ENCODE measurements at regions not wholly inside any gene's neighbourhood (a gene's known extent, or its start where the extent isn't known, plus 50 kb on each side); places are given as distances from the start of the nearest gene placed in this dataset.

DNA sequence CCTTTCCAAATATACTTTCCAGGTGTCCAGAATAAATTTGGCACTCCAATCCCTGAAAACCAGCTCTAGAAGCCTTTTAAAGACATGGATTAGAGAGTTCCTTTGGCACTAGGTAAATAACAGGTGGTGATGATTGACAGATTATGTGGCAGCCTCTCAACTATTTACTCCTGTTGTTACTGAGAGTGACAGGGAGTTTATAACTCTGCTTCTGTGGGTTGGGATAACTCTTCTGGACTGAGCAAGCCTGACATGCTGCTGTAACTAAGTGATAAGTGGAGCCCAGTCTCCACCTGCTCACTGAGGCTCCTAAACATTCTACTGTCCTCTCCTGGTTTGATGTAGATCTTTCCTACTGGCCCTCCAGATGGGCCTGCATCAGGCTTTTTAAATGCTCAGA is 693.2 kb upstream of the FTMT start:
- no peaks in the 10 kb centered on the region for H3K27me3 ChIP-seq
- H3K27ac ChIP-seq = no peak overlapping the region
- no peak for TF ChIP-seq EP300 (IDR thresholded peaks at IDR 0.05)
- TF ChIP-seq, protein P1, sequence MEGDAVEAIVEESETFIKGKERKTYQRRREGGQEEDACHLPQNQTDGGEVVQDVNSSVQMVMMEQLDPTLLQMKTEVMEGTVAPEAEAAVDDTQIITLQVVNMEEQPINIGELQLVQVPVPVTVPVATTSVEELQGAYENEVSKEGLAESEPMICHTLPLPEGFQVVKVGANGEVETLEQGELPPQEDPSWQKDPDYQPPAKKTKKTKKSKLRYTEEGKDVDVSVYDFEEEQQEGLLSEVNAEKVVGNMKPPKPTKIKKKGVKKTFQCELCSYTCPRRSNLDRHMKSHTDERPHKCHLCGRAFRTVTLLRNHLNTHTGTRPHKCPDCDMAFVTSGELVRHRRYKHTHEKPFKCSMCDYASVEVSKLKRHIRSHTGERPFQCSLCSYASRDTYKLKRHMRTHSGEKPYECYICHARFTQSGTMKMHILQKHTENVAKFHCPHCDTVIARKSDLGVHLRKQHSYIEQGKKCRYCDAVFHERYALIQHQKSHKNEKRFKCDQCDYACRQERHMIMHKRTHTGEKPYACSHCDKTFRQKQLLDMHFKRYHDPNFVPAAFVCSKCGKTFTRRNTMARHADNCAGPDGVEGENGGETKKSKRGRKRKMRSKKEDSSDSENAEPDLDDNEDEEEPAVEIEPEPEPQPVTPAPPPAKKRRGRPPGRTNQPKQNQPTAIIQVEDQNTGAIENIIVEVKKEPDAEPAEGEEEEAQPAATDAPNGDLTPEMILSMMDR (IDR thresholded peaks at IDR 0.05) = no peak
- no peak for TF ChIP-seq POLR2A (IDR thresholded peaks at IDR 0.05)
- no peak for TF ChIP-seq POLR2AphosphoS5 (IDR thresholded peaks at IDR 0.05)
- DNase-seq = no peak
- intact Hi-C loops (cut with DNase I; ENCODE audit: low total_unique reads) = no loop called here
- H3K4me1 ChIP-seq = no peaks in the 10 kb centered on the region
- H3K4me3 ChIP-seq = no peak overlapping the region
- peaks cover 0 to 3% (median 0%) of the 10 kb centered on the region in 4 donors for H3K9me3 ChIP-seq
- no peaks in the 10 kb centered on the region for H3K36me3 ChIP-seq

- Histone ChIP-seq H3K4me3 (no peak overlapping the region), H3K27me3 (no peaks in the 10 kb centered on the region), H3K4me1 (no peaks in the 10 kb centered on the region), H3K27ac (no peak overlapping the region), H3K36me3 (no peaks in the 10 kb centered on the region), H3K9me3 (no peaks in the 10 kb centered on the region)
- intact Hi-C loops (cut with DNase I; ENCODE audit: low total_unique reads) = no loop called here
- 76 to 91% (median 85%) methylated on average over 1 of the region's 1 CpG for WGBS, 5 donors
- TF ChIP-seq POLR2AphosphoS5 (IDR thresholded peaks at IDR 0.05) = no peak
- TF ChIP-seq POLR2A (IDR thresholded peaks at IDR 0.05) = no peak
- TF ChIP-seq EP300 (IDR thresholded peaks at IDR 0.05) = no peak
- no peak for DNase-seq
Measured at GRCh38 chr5:121160591-121160990, 691.1 kb upstream of the FTMT start.

GRCh38 chr5:121164632-121165031 is 687.0 kb upstream of the FTMT start:
- Histone ChIP-seq H3K4me3 (no peak overlapping the region), H3K27ac (no peak overlapping the region), H3K9me3 (no peaks in the 10 kb centered on the region), H3K27me3 (no peaks in the 10 kb centered on the region), H3K36me3 (no peaks in the 10 kb centered on the region), H3K4me1 (no peaks in the 10 kb centered on the region)
- no peak for DNase-seq
- 65 to 74% (median 70%) methylated on average over 10 of the region's 10 CpGs for WGBS, 5 donors
- intact Hi-C loops (cut with DNase I; ENCODE audit: low total_unique reads) = no loop called here
- TF ChIP-seq EP300 (IDR thresholded peaks at IDR 0.05) (no peak), POLR2A (IDR thresholded peaks at IDR 0.05) (no peak), POLR2AphosphoS5 (IDR thresholded peaks at IDR 0.05) (no peak)
- TF ChIP-seq, protein P1 (IDR thresholded peaks at IDR 0.05) = no peak

DNA sequence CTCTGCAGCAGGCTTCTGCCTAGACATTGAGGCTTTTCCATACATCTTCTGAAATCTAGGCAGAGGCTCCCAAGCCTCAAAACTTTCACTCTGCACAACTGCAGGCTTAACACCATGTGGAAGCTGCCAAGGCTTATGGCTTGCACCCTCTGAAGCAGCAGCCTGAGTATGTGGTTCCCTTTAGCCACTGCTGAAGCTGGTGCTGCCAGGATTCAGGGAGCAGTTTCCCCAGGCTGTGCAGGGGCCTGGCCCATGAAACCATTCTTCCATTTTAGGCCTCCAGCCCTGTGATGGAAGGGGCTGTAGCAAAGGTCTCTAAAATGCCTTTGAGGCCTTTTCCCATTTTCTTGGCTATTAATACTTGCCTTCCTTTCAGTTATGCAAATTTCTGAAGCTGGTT is 680.3 kb upstream of the FTMT start:
- no peak for DNase-seq
- Histone ChIP-seq H3K4me3 (no peak overlapping the region), H3K36me3 (no peaks in the 10 kb centered on the region), H3K4me1 (peaks cover 0 to 10% (median 0%) of the 10 kb centered on the region in 4 donors), H3K27me3 (no peaks in the 10 kb centered on the region), H3K27ac (no peak overlapping the region), H3K9me3 (no peaks in the 10 kb centered on the region)
- intact Hi-C loops (cut with DNase I; ENCODE audit: low total_unique reads) = no loop called here
- TF ChIP-seq EP300 (IDR thresholded peaks at IDR 0.05) (no peak), POLR2A (IDR thresholded peaks at IDR 0.05) (no peak), POLR2AphosphoS5 (IDR thresholded peaks at IDR 0.05) (no peak)
- TF ChIP-seq, protein P1 (IDR thresholded peaks at IDR 0.05) = no peak

GRCh38 chr5:121171834-121172233 is 679.8 kb upstream of the FTMT start:
- Histone ChIP-seq H3K9me3 (no peaks in the 10 kb centered on the region), H3K27me3 (no peaks in the 10 kb centered on the region), H3K4me1 (peaks cover 0 to 10% (median 0%) of the 10 kb centered on the region in 4 donors), H3K27ac (no peak overlapping the region), H3K36me3 (no peaks in the 10 kb centered on the region), H3K4me3 (no peak overlapping the region)
- intact Hi-C loops (cut with DNase I; ENCODE audit: low total_unique reads) = no loop called here
- DNase-seq = no peak
- 39 to 66% (median 51%) methylated on average over 2 of the region's 2 CpGs for WGBS, 5 donors
- TF ChIP-seq EP300 (IDR thresholded peaks at IDR 0.05) (no peak), POLR2A (IDR thresholded peaks at IDR 0.05) (no peak), POLR2AphosphoS5 (IDR thresholded peaks at IDR 0.05) (no peak)
- TF ChIP-seq, protein P1 (IDR thresholded peaks at IDR 0.05) = no peak
